HG03103 (cell line): ENCODE measurements at regions not wholly inside any gene's neighbourhood (a gene's known extent, or its start where the extent isn't known, plus 50 kb on each side); places are given as distances from the start of the nearest gene placed in this dataset.

Experiments
- ATAC-seq: cut with Tn5 transposase; IDR thresholded peaks from one replicate; pipeline ENCODE4 v1.9.1; 2021; ENCODE audit warnings: low read depth; ENCODE audit not compliant: unreplicated experiment

DNA sequence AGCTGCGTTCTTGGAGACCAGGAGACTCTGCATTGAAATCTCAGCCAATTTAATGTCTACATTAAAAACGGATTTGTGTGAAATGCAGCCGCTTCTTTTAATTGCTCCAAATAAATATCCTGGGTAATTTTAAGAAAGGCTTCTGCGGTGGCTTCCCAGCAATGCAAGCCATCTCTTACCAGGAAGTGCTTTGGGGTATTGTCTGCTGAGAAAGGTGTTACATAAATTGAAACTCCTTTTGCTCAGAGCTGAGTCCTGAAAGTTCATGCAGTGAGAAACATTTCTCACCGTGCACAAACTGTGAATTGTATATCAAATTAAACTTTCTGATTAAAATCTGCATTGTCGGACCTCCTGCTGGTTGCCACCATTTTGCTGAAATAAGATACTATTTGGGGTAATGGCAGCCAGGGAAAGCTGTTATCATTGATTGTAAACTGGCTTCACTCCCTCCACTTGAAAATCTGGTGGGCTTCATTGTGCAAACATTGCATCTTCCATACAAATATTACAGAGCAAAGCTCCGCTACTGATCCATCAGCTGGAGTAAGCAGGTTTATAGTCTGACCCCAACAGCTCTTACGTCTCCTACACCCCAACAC is 59.5 kb downstream of the ZIC5 start:
- no peak for ATAC-seq

DNA sequence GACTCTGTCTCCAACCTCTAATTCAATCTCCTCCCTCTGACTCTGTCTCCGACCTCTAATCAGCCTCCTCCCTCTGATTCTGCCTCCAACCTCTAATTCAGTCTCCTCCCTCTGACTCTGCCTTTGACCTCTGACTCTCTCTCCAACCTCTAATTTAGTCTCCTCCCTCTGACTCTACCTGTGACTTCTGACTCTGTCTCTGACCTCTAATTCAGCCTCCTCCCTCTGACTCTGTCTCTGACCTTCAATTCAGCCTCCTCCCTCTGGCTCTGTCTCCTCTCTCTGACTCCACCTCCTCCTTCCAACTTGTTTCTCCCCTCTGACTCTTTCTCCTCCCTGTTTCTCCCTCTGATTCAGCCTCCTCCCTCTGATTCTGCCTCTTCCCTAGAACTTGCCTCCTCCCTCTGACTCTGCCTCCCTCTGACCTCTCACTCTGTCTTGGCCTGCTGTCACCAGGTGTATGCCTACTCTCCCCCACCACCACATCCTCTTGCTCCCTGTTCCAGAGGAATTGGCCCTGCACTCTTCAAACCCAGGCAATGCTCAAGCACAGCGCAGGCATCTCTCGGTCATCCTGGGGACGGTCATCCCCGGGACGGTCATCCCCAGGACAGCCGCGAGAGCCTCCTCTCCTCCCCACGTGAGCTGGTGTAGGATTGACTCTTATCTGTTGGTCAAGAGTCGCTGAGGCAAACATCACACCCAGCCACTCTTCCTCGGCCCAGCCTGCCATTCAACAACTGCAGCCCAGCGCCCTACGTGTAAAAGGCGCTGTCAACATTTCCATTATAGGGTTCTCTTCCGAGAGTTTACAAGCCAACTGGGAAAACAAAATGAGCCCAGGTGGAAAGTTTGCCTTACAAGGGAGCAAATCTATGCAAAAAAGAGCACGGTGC is 60.2 kb downstream of the ZIC5 start:
- no peak for ATAC-seq

DNA sequence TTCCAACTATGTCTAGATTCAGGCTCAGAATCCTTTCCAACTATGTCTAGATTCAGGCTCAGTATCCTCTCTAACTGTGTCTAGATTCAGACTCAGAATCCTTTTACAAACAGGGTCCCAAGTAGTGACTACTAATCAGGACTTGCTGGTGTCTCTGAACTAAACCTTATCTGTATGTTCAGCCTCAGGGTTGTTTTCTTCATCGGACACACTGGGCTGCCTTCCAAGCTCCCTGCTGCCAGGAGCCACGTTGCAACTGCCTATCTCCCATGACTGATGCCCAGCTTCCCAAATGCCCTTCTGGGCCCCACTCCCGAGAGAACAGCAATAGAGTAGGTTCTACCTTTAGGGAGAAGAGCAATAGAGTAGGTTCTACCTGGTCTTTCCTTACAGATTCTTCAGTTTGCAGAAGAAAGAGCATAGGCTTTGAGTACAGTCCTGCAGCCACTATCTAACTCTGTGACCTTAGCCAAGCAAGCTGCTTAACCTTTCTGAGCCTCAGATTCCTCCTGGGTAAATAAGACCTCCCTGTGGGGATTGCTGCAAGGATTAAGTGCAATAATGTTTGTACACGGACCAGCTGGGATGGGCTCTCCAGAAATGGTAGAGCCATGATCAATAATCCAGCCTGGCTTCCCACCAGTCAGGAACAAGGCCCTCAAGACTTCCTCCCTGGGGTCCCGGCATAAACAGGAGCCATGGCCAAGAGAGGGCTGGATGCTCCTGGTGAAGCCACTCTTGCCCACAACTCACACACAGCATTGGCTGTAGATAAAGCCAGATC is 61.5 kb downstream of the ZIC5 start:
- ATAC-seq = no peak

DNA sequence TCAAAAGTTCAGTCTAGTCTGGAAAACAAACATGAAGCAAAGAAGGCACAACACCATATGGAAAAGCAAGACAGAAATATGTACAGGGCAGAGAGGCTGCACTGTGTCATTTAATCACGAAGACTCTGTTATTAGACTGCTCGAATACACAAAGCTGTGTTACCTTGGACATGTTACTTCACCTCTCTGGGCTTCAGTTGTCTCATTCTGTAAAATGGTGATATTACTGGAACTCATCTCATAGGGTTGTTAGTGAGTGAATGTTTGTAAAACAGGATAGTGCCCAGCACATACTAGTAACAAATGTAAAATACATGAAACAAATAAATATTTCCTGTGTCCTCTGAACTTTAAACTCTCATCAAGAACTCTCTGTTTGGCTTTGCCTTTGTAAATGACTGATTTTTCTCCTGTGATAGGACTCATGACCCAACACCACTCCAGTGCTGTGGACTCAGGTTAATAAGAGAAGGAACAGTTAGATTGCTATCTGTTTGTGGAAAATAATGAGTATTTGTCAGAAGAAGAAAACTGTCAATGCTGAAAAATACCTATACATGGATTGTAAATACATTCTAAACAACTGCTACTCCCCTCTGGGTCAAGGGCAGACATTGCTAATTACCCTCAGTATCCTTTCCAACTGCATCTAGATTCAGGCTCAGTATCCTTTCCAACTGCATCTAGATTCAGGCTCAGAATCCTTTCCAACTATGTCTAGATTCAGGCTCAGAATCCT is 62.3 kb downstream of the ZIC5 start:
- no peak for ATAC-seq

DNA sequence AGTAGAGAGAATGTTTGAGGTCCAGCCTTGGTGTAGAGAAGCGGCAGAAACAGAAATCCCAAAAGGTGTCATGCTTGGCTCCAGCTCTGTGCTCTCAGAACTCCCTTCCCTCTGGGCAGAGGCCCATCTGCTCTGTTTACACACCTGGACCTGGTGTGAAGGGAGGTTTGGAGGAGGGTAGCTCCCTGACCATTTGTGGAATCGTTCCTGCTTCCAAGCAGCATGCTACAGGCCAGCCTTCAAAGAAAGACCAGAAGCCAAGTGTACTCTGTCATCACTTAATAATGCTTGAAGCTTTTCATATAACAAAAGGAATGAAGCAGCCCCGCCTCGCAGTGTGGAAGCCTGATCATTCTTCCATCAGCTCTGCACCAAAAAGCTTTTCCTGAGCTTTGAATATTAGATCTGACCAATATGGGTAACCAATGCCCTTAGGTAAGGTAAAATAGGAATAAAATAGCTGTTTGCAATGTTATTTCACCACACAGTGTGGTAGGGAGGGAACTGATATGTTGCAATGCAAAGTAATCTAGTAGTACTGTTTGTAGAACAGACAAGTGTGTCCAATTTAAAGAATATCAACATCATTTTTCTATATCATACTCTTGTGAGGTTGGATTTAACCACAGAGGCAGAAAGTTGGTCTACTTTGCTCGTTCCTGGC is 63.3 kb downstream of the ZIC5 start:
- ATAC-seq = no peak

DNA sequence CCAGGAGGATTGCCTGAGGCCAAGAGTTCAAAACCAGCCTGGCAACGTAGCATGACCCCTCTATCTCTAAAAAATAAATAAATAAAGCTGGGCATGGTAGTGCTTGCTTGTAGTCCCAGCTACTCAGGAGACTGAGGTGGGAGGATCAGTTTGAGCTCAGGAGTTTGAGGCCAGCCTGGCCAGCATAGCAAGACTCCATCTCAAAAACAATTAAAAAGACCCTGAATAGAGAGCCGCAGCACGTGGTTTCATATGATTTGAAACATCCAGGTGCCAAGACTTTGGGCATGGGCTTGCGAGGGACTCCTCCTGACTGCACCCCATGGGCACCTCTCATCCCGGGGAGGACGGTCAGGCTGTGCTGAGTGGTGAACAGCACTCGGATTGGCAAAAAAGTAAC is 63.9 kb downstream of the ZIC5 start:
- ATAC-seq = no peak

DNA sequence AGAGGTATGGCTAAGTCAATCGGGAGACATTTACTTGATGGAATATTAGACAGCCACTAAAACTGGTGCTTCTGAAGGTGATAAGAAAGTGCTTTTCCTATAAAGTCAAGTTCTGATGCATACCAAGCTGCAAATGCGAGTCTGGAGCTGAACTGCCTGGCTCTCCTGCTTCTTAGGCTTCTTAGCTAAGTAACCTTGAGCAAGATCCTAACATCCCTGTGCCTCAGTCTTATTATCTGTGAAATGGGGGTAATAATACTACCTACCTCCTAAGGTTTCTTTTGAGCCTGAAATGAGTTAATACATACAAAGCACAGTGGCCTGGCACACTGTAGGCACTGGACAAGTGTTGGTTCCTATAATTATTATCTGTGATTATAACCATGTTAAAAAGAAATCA is 64.5 kb downstream of the ZIC5 start:
- no peak for ATAC-seq

DNA sequence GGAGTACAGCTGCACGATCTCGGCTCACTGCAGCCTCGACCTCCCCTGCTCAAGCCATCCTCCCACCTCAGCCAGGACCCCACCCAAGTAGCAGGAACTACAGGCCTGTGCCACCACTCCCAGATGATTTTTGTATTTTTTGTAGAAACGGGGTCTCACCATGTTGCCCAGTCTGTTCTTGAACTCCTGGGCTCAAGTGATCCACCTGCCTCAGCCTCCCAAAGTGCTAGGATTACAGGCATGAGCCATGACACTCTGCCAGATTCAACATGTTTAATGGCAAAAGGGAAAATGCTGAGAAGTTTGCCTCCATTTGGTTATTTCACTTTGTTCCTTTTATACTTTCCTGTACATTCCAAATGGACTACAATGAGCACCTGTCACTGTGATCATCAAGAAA is 65.8 kb downstream of the ZIC5 start:
- ATAC-seq = no peak

DNA sequence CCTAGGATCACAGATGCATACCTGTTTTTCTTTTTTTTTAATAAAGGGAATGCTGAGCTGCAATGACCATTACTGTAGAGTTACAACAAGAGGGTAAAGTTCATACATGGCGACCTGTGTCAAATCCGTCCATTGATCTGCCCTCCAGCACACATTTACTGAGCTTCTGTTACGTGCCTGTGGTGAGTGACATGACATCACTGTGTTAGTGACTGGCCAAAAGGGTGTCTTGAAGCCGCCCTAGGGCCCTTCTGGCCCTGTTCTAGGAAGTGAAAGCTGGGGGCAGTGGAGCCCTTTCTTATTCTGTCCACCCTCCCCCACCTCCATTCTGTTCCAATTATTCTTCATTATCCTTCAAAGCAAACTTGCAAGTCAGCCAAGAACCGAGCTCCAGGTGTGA is 66.3 kb downstream of the ZIC5 start:
- no peak for ATAC-seq

DNA sequence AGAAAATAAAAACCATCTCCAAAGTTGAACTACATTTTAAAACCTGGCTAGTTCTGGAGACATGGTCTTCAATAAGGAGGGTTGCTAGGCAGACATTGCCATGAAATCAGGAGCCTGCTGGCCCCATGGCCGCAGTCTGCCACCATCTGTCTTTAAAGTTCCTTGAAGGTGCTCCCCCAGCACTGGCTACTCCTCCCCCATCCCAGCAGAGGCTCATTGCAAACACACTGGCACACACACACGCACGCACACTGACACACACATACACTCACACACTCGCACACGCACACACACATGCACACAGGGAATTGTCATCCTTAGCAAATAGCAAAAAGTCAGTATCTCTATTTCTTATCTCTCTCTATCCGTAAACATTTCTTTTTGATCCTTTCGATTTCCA is 68.4 kb downstream of the ZIC5 start:
- no peak for ATAC-seq

DNA sequence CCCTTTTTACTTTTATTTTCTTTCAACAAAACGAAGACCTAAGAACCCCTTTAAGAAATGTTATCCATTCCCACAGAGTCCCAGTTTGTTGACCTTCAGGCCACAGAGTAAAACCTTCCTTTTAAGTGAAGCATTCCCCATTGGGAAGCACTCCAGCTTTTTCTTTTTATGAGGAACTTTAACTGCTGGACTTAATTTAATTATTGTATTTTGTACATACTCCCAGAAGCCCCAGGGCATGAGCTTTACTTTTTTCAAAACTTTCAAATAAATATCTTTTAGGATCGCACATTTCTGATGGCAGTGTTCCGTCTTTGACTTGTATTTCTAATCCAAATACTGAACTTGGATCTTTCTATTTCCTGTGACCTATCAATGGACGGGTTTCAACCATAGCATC is 68.9 kb downstream of the ZIC5 start:
- no peak for ATAC-seq

DNA sequence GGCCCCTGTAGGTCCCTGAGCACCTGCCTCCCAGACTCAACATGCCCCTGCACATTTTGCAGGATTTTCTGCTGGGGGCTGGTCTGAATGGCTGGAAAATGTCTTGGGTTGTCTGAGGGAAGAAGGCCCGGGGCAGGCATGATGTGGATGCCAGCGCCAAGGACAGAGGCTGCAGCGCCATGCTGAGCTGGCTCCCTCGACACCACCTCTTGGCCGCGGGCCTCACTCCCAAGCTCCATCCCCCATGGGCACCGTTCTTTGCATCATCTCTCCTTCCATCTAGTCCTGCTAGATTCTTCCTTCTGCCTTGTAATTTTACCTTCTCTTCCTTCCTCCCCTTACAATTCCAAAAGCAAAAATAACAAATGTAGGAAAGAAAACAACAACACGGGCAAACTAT is 70.6 kb downstream of the ZIC5 start:
- ATAC-seq = no peak

DNA sequence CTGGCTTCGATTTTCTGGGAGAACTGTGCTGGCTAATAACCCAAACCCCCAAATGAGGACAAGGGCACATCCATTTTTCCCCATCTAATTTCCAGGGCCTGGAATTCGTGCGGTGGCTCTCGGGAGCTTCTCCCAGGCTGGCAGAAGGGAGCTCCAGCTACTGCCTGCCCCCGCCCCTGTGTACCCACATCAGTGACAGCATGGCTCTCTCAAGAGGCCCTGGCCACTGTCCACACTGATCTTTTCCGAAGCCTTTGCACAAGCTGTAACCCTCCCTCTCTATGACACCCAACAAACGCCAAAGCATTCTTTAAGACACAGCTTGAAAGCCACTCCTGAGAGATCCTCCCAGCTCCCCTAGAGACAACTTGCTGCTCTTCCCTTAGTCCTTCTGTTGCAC is 73.1 kb downstream of the ZIC5 start:
- ATAC-seq = no peak

DNA sequence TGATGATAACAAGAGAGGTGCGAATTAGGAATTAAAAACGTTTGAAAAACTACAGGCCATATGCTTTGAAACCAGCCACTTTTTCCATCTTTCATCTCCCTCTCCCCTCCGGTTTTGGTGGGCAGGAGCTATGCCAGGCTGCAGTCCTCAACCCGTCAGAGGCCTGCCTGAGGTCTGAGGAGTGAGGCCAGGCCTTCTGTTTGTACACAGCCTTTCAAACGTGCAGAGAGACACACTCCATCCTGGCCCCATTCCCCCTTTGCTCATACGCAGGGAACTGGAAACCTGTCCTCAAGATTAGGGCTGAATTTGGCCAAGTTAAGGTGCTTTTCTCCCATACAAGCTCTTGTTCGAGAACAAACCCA is 74.5 kb downstream of the ZIC5 start:
- no peak for ATAC-seq

DNA sequence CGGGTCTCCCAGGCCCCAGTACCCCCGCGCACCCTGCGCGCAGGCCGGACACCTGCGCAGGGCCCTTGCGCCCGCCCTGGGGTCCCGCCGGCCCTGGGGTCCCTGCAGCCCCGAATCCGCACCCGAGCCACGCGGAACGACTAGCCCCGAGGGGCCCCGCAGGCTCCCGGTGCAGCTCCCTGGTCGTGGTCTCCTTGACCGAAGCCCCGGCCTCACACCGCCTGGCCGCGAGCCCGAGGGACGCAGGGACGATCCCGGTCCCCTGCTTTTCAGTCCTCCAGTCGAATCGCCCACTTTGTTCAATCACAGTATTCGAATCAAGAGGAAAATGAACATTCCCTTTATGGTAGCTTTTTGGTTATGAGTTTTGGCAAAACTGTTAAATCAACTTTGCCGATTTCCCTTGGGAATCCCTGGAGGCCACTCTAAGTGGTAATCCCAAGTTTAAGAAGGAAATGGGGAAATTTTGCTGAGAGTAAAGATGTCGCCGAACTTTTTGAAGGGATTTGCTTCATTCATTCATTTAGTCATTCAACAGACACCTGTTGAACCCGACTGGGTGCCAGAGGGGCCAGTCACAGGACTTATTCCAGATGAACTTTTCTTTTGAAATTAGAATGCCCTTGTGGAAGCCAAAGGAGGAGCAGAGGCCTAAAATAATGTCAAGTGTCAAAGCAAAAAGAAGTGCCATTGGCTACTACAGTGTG is 75.0 kb downstream of the ZIC5 start:
- no peak for ATAC-seq

DNA sequence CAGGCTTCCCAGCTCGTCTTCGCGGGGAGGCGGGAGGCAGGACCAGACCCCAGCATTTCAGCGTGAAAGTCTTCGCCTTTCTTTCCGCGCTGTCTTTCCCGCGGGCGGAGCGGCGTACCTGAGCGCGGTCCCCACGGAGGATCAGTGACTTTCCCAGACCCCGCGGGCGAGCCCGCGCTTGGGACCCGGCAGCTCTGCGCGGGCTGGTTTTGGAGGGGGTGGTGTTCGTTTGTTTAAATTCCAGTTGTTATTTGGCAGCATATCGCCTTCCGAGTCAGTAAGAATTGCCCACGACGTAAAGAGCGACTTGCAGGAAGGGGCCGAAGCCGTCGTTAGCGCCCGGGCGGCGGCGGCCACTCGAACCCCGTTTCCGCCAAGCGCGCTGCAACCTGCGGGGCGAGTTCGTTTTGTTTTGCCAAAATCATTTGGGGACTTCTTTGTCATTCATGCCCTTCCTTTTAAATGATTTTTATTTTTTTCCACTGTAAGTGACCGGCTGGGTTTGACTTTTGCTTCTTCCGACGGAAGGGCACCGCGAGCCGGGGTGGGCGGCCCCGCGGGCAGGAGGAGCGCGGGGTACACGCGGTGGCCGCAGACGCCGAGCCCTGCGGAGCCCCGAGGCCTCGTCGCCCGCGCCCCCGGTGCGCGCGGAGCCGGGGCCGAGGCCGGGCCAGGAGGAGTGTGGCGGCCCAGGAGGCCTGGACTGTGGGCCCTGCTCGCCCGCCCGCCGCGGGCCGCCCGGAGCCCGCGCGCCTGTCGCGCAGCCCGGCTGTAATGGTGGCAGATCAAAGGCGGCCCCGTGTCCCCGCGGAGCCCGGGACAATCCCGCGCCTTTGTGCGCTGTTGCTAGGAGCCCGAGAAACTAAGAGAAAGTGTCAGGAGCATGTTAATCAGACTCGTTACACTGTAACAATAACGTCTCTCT is 75.9 kb downstream of the ZIC5 start:
- no peak for ATAC-seq

DNA sequence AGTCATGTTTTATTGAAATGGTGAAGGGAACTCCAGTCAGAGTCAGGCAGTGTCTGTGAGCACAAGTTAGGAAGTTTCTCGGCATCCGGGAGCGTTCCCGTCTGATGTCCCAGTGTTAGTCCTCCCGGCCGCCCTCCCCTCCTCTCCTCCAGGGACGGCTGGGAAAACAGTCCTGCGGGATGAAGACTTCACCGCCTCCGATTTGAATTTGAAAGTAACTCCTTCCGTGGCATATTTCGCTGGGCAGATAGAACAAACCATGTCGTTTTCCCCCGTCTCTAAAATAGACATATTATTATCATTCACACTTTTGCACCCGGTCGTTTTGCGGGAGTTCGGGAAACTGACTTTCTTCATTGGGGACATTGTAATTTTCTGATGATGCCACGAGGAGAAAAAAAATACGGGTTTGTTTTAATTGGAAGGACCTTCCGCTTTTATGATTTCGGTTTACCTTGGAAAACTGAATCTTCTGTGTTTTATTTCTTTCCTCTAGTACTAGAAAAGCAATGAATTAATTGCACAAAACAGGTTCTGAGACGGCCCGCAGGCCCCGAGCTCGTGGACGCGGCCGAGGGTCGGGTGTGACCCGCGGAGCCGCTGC is 76.6 kb downstream of the ZIC5 start:
- ATAC-seq = no peak

DNA sequence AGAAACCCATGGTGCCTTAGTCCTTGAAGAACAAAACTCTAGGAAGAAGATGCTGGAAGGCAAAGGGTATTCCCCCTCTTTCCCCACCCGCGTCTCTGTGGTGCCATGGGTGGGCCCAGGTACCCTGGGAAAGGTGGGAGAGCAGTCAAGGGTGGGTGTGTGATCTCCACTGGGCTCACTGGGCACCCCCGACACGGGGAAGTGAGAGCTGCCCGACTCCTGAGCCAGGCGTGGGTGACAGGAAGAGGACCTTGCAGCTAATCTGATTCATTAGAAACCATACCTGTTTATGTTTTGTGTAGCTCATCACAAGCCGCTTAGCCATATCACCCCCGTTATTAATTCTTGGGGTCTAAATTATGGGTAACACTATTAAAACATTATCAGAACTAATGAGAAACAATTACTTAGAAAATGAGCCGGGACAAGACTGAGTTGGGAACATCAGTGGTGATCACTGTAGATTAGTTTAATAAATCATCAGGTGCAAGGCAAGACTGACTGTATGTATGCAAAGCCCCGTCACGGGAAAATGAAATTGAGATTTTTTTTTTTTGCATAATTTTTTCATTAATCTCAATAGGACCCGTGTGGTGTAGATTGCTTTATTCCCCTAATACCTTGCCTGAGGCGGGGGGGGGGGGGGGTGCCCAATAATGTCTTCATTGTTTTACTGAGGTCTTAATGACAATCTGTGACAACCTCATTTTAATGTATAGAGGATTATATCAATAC is 77.3 kb downstream of the ZIC5 start:
- no peak for ATAC-seq
